HEK293 (cell line): ENCODE measurements at regions not wholly inside any gene's neighbourhood (a gene's known extent, or its start where the extent isn't known, plus 50 kb on each side); places are given as distances from the start of the nearest gene placed in this dataset.

Experiments
- CTCF ChIA-PET: fragments of 350-600 bp; formaldehyde crosslinking; extraction: SDS; loops from one replicate; lab custom pipeline; 2021; ENCODE audit warnings: antibody characterized with exemption; lab: Yijun Ruan, JAX
- POLR2A ChIA-PET: fragments of 300-600 bp; formaldehyde crosslinking; extraction: SDS; loops from one replicate; lab custom pipeline; 2020; ENCODE audit warnings: antibody characterized with exemption, inconsistent platforms; lab: Yijun Ruan, JAX
- H3K27ac ChIP-seq: fragments of 200-500 bp; sonication (Bioruptor generic); 2 replicates; pipeline ENCODE4 v1.5.1; 2014; ENCODE audit warnings: low read depth, low read length, control low read depth, inconsistent platforms; ENCODE audit errors: extremely low read depth
- H3K36me3 ChIP-seq, 2 experiments: fragments of 200-500 bp in 1 of 2; sonication (Bioruptor generic) in 1 of 2; 1 replicate in 1 of 2; 2 replicates in 1 of 2; pipeline ENCODE4 v1.5.1; 2014 to 2017; ENCODE audit warnings: inconsistent platforms in 2 of 2, low read length in 2 of 2; ENCODE audit not compliant: control insufficient read depth in 2 of 2, insufficient read depth in 1 of 2
- H3K4me1 ChIP-seq: fragments of 200-500 bp; sonication (Bioruptor generic); 2 replicates; pipeline ENCODE4 v1.5.1; 2014; ENCODE audit warnings: mild to moderate bottlenecking, low read length, inconsistent platforms; ENCODE audit not compliant: control insufficient read depth, insufficient read depth
- H3K4me3 ChIP-seq: 2 replicates; pipeline ENCODE4 v1.5.1; 2011; ENCODE audit warnings: low read depth, mild to moderate bottlenecking, control low read depth, low read length, moderate library complexity
- H3K9me3 ChIP-seq: fragments of 200-500 bp; sonication (Bioruptor generic); 2 replicates; pipeline ENCODE4 v1.5.1; 2014; ENCODE audit warnings: low read depth, low read length, inconsistent platforms; ENCODE audit not compliant: control insufficient read depth, insufficient read depth
- GFI1B ChIP-seq: fragments of 450-650 bp; formaldehyde crosslinking; IDR thresholded peaks from 2 replicates; pipeline ENCODE4 v1.5.1; 2016; ENCODE audit warnings: missing biosample characterization, missing genetic modification characterization
- HOXC10 ChIP-seq: sonication (generic); formaldehyde crosslinking; IDR thresholded peaks from 2 replicates; pipeline ENCODE4 v1.8.1; 2023; ENCODE audit warnings: mild to moderate bottlenecking, missing genetic modification reagents
- HOXD13 ChIP-seq: sonication (generic); formaldehyde crosslinking; IDR thresholded peaks from 2 replicates; pipeline ENCODE4 v1.8.0; 2022; ENCODE audit warnings: missing genetic modification reagents, borderline replicate concordance
- KLF17 ChIP-seq: fragments of 450-650 bp; formaldehyde crosslinking; IDR thresholded peaks from 2 replicates; pipeline ENCODE4 v1.5.1; 2016; ENCODE audit warnings: missing biosample characterization, missing genetic modification characterization
- MYNN ChIP-seq: fragments of 450-650 bp; formaldehyde crosslinking; IDR thresholded peaks from 2 replicates; pipeline ENCODE4 v1.5.1; 2016; ENCODE audit warnings: missing biosample characterization, missing genetic modification characterization, borderline replicate concordance
- SCRT1 ChIP-seq: fragments of 450-650 bp; formaldehyde crosslinking; IDR thresholded peaks from 2 replicates; pipeline ENCODE4 v1.5.1; 2016; ENCODE audit warnings: missing biosample characterization, missing genetic modification characterization, borderline replicate concordance
- TCF7L2 ChIP-seq: IDR thresholded peaks from 2 replicates; pipeline ENCODE4 v1.6.1; 2011; ENCODE audit warnings: low read depth, mild to moderate bottlenecking, inconsistent platforms, low read length, moderate library complexity, borderline replicate concordance
- ZBTB17 ChIP-seq: fragments of 450-650 bp; formaldehyde crosslinking; IDR thresholded peaks from 2 replicates; pipeline ENCODE4 v1.5.1; 2016; ENCODE audit warnings: missing biosample characterization, missing genetic modification characterization
- ZBTB49 ChIP-seq: fragments of 450-650 bp; formaldehyde crosslinking; IDR thresholded peaks from 2 replicates; pipeline ENCODE4 v1.5.1; 2016; ENCODE audit warnings: missing biosample characterization, missing genetic modification characterization, low read depth
- ZBTB8A ChIP-seq: fragments of 450-650 bp; formaldehyde crosslinking; IDR thresholded peaks from 2 replicates; pipeline ENCODE4 v1.5.1; 2016; ENCODE audit warnings: missing biosample characterization, missing genetic modification characterization
- ZEB2 ChIP-seq: fragments of 450-650 bp; formaldehyde crosslinking; IDR thresholded peaks from 2 replicates; pipeline ENCODE4 v1.5.1; 2016; ENCODE audit warnings: missing biosample characterization, missing genetic modification characterization
- ZNF10 ChIP-seq: fragments of 450-650 bp; formaldehyde crosslinking; IDR thresholded peaks from 2 replicates; pipeline ENCODE4 v1.5.1; 2017; ENCODE audit warnings: missing biosample characterization, missing genetic modification characterization
- ZNF148 ChIP-seq: fragments of 450-650 bp; formaldehyde crosslinking; IDR thresholded peaks from 2 replicates; pipeline ENCODE4 v1.5.0; 2017; ENCODE audit warnings: missing biosample characterization, missing genetic modification characterization, borderline replicate concordance
- ZNF19 ChIP-seq: fragments of 450-650 bp; formaldehyde crosslinking; IDR thresholded peaks from 2 replicates; pipeline ENCODE4; 2016; ENCODE audit warnings: missing biosample characterization, missing genetic modification characterization, low read depth
- ZNF2 ChIP-seq: fragments of 450-650 bp; formaldehyde crosslinking; IDR thresholded peaks from 2 replicates; pipeline ENCODE4 v1.5.1; 2016; ENCODE audit warnings: missing biosample characterization, missing genetic modification characterization
- ZNF202 ChIP-seq: fragments of 450-650 bp; formaldehyde crosslinking; IDR thresholded peaks from 2 replicates; pipeline ENCODE4 v1.5.1; 2016; ENCODE audit warnings: missing biosample characterization, missing genetic modification characterization, borderline replicate concordance
- ZNF302 ChIP-seq: fragments of 450-650 bp; formaldehyde crosslinking; IDR thresholded peaks from 2 replicates; pipeline ENCODE4 v1.5.1; 2016; ENCODE audit warnings: missing biosample characterization, missing genetic modification characterization, low read depth
- ZNF311 ChIP-seq: fragments of 450-650 bp; formaldehyde crosslinking; IDR thresholded peaks from 2 replicates; pipeline ENCODE4 v1.5.1; 2017; ENCODE audit warnings: missing biosample characterization, missing genetic modification characterization, borderline replicate concordance
- ZNF335 ChIP-seq: fragments of 450-650 bp; formaldehyde crosslinking; conservative IDR thresholded peaks from 2 replicates; pipeline ENCODE4 v1.5.1; 2016; ENCODE audit warnings: missing biosample characterization, missing genetic modification characterization
- ZNF354C ChIP-seq: fragments of 450-650 bp; formaldehyde crosslinking; IDR thresholded peaks from 2 replicates; pipeline ENCODE4 v1.5.1; 2016; ENCODE audit warnings: missing biosample characterization, missing genetic modification characterization, low read depth, borderline replicate concordance
- ZNF423 ChIP-seq: fragments of 450-650 bp; formaldehyde crosslinking; IDR thresholded peaks from 2 replicates; pipeline ENCODE4 v1.5.1; 2016; ENCODE audit warnings: missing biosample characterization, missing genetic modification characterization
- ZNF510 ChIP-seq: fragments of 450-650 bp; formaldehyde crosslinking; IDR thresholded peaks from 2 replicates; pipeline ENCODE4 v1.5.1; 2018; ENCODE audit warnings: mild to moderate bottlenecking, missing genetic modification characterization, missing biosample characterization; ENCODE audit not compliant: insufficient replicate concordance
- ZNF521 ChIP-seq: fragments of 450-650 bp; formaldehyde crosslinking; IDR thresholded peaks from 2 replicates; pipeline ENCODE4 v1.5.1; 2017; ENCODE audit warnings: missing biosample characterization, mild to moderate bottlenecking, missing genetic modification characterization
- ZNF555 ChIP-seq: fragments of 450-650 bp; formaldehyde crosslinking; conservative IDR thresholded peaks from 2 replicates; pipeline ENCODE4 v1.5.1; 2017; ENCODE audit warnings: missing biosample characterization, mild to moderate bottlenecking, missing genetic modification characterization, inconsistent platforms
- ZNF558 ChIP-seq: fragments of 450-650 bp; formaldehyde crosslinking; IDR thresholded peaks from 2 replicates; pipeline ENCODE4 v1.5.1; 2016; ENCODE audit warnings: missing biosample characterization, missing genetic modification characterization
- ZNF585B ChIP-seq: fragments of 450-650 bp; formaldehyde crosslinking; IDR thresholded peaks from 2 replicates; pipeline ENCODE4 v1.5.1; 2016; ENCODE audit warnings: missing biosample characterization, missing genetic modification characterization
- ZNF670 ChIP-seq: fragments of 450-650 bp; formaldehyde crosslinking; IDR thresholded peaks from 2 replicates; pipeline ENCODE4 v1.5.1; 2016; ENCODE audit warnings: missing biosample characterization, missing genetic modification characterization, low read depth
- ZNF791 ChIP-seq: fragments of 450-650 bp; formaldehyde crosslinking; IDR thresholded peaks from 2 replicates; pipeline ENCODE4 v1.5.1; 2016; ENCODE audit warnings: missing biosample characterization, missing genetic modification characterization
- ZSCAN16 ChIP-seq: fragments of 450-650 bp; formaldehyde crosslinking; IDR thresholded peaks from 2 replicates; pipeline ENCODE4 v1.5.1; 2016; ENCODE audit warnings: missing biosample characterization, missing genetic modification characterization
- TF ChIP-seq, protein P1 (sequence below): fragments of 450-650 bp; formaldehyde crosslinking; optimal IDR thresholded peaks from 2 replicates; pipeline ENCODE3; 2016; ENCODE audit warnings: missing biosample characterization, mild to moderate bottlenecking, missing genetic modification characterization
- TF ChIP-seq, protein P2 (sequence below): fragments of 450-650 bp; formaldehyde crosslinking; IDR thresholded peaks from 2 replicates; pipeline ENCODE4 v1.5.1; 2016; ENCODE audit warnings: missing biosample characterization, missing genetic modification characterization

- peaks cover 6% of the 10 kb centered on the region for H3K4me1 ChIP-seq
- no peaks in the 10 kb centered on the region for H3K9me3 ChIP-seq
- TF ChIP-seq ZNF555 (tag by site-specific recombination): no peak
- no peak for TF ChIP-seq ZNF423 (tag by site-specific recombination)
- no peak for TF ChIP-seq ZEB2 (tag by site-specific recombination)
- no peak for TF ChIP-seq ZNF302 (tag by site-specific recombination)
- no peak for TF ChIP-seq ZNF670 (tag by site-specific recombination)
- TF ChIP-seq GFI1B: no peak
- no peak for TF ChIP-seq ZNF585B
- TF ChIP-seq ZNF335: no peak
- TF ChIP-seq ZSCAN16 (tag by site-specific recombination): no peak
- no peak for TF ChIP-seq SCRT1 (tag by site-specific recombination)
- no peak for TF ChIP-seq ZBTB49 (tag by site-specific recombination)
- no peak for TF ChIP-seq ZNF521 (tag by site-specific recombination)
- TF ChIP-seq ZNF2: no peak
- no peak for TF ChIP-seq HOXD13 (CRISPR knock-in tag)
- TF ChIP-seq ZNF791: no peak
- no peak overlapping the region for H3K27ac ChIP-seq
- no peaks in the 10 kb centered on the region for H3K36me3 ChIP-seq
- H3K4me3 ChIP-seq: no peak overlapping the region
- POLR2A ChIA-PET: no interaction called here
- CTCF ChIA-PET: interaction anchor here (0.7 to 2.2 kb wide), 6 partner anchors 38 to 1373 kb away, joined by 3 to 7 read pairs (median 3); no protein-coding TSS in a partner anchor
Measured at GRCh38 chr7:16069998-16070397, 351.3 kb downstream of the CRPPA start.

DNA sequence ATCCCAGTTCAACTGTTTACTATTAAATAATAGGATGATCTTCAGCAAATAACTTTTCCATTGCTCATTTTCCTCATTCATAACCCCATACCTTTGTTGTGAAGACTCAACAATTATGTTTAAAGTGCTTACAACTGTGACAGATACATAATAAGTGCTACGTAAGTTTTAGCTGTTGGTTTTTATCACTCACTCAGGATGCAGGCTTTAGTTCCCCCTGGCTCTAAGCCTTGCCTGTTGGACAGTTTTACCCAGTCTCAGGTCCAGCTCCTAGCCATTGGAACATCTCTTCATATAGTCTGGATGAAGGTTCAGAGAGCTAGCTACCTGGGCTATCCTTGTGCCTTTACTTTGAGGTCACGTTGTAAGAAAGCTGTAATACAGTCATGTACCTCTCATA is 353.2 kb downstream of the CRPPA start:
- H3K4me3 ChIP-seq: no peak overlapping the region
- ChIA-PET CTCF (interaction anchor here (0.6 kb wide), 1 partner anchor 776 kb away, joined by 3 read pairs; no protein-coding TSS in a partner anchor), POLR2A (no interaction called here)
- H3K27ac ChIP-seq: no peak overlapping the region
- H3K4me1 ChIP-seq: peaks cover 6% of the 10 kb centered on the region
- no peaks in the 10 kb centered on the region for H3K36me3 ChIP-seq
- H3K9me3 ChIP-seq: no peaks in the 10 kb centered on the region
- no peak for TF ChIP-seq ZNF202
- TF ChIP-seq TCF7L2: no peak
- TF ChIP-seq ZNF311: no peak
- no peak for TF ChIP-seq ZNF19 (tag by site-specific recombination)
- TF ChIP-seq ZNF354C: no peak
- TF ChIP-seq, protein P1, sequence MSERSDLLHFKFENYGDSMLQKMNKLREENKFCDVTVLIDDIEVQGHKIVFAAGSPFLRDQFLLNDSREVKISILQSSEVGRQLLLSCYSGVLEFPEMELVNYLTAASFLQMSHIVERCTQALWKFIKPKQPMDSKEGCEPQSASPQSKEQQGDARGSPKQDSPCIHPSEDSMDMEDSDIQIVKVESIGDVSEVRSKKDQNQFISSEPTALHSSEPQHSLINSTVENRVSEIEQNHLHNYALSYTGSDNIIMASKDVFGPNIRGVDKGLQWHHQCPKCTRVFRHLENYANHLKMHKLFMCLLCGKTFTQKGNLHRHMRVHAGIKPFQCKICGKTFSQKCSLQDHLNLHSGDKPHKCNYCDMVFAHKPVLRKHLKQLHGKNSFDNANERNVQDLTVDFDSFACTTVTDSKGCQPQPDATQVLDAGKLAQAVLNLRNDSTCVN (tag by site-specific recombination): no peak
- TF ChIP-seq ZBTB8A (tag by site-specific recombination): no peak
- no peak for TF ChIP-seq ZBTB17 (tag by site-specific recombination)
- TF ChIP-seq ZSCAN16 (tag by site-specific recombination): no peak
- TF ChIP-seq KLF17: no peak
- TF ChIP-seq ZNF10 (tag by site-specific recombination): no peak
- no peak for TF ChIP-seq ZNF510 (tag by site-specific recombination)
- TF ChIP-seq, protein P2, sequence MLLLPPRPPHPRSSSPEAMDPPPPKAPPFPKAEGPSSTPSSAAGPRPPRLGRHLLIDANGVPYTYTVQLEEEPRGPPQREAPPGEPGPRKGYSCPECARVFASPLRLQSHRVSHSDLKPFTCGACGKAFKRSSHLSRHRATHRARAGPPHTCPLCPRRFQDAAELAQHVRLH (tag by site-specific recombination): no peak
- TF ChIP-seq HOXC10 (CRISPR knock-in tag): no peak
- TF ChIP-seq ZNF148 (tag by site-specific recombination): no peak
- no peak for TF ChIP-seq ZNF558
- TF ChIP-seq MYNN: no peak
